GM12874 (cell line): ENCODE measurements at regions not wholly inside any gene's neighbourhood (a gene's known extent, or its start where the extent isn't known, plus 50 kb on each side); places are given as distances from the start of the nearest gene placed in this dataset.

Source experiments
- TF ChIP-seq, protein P1 (sequence below): IDR thresholded peaks from 2 replicates; pipeline ENCODE4 v1.5.1; 2011; ENCODE audit warnings: low read depth, mild to moderate bottlenecking, control low read depth, low read length, moderate library complexity; ENCODE audit not compliant: insufficient read depth

DNA sequence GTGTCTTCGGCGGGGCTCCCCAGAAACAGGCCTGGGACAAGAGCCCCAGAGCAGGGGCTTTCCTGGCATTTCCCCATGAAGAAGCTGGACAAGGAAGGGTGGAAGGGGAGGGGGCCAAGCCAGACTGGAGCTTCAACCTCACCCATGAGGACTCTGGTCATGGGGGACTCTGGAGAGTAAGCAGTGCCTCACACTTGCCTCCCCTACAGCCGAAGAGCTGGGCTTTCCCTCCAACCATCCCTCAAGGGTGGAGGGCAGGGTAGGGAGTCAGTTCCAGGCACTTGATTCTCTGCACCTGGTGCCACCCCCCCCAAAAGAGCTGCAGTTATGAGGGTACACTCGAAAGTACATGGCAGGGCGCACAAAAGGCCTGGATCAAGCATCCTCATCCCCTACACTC, 246.6 kb downstream of the TFCP2L1 start:
- TF ChIP-seq, protein P1, sequence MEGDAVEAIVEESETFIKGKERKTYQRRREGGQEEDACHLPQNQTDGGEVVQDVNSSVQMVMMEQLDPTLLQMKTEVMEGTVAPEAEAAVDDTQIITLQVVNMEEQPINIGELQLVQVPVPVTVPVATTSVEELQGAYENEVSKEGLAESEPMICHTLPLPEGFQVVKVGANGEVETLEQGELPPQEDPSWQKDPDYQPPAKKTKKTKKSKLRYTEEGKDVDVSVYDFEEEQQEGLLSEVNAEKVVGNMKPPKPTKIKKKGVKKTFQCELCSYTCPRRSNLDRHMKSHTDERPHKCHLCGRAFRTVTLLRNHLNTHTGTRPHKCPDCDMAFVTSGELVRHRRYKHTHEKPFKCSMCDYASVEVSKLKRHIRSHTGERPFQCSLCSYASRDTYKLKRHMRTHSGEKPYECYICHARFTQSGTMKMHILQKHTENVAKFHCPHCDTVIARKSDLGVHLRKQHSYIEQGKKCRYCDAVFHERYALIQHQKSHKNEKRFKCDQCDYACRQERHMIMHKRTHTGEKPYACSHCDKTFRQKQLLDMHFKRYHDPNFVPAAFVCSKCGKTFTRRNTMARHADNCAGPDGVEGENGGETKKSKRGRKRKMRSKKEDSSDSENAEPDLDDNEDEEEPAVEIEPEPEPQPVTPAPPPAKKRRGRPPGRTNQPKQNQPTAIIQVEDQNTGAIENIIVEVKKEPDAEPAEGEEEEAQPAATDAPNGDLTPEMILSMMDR, result no peak

GRCh38 chr2:121038891-121039616, 245.9 kb downstream of the TFCP2L1 start:
- TF ChIP-seq, protein P1, result no peak

- TF ChIP-seq, protein P1, result no peak
These were observed 245.3 kb downstream of the TFCP2L1 start for GRCh38 chr2:121039679-121040078.

- TF ChIP-seq, protein P1, result no peak
These were observed 243.5 kb downstream of the TFCP2L1 start for GRCh38 chr2:121041516-121041915.

DNA sequence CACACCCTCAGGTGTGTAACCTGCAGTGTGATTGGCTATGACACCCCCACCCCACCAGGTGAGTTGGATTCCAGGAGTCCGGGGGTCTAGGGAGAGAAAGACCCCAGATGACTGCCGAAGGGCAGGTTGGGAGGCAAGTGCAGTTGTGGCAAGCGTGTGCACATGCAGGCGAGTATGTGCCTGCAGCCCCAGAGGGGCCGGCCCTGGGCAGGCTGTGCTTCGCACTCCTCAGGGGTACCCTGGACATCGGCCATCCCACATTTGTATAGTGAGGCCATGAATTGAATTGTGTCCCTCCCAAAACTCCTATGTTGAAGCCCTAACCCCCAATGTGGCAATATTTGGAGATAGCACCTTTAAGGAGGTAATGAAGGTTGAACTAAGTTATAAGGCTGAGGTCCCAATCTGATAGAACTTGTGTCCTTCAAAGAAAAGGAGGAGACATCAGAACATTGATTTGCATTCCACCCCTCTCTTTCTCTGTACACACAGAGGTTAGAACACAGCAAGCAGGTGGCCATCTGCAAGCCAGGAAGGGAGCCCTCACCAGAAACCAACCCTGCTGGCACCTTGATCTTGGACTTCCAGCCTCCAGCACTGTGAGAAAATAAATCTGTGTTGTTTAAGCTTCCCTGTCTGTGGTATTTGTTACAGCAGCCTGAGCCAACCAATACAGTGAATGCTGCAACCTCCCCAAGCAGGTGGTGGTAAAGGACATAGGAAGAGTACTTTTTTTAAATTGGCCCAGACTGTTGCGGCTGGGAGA, 241.8 kb downstream of the TFCP2L1 start:
- TF ChIP-seq, protein P1, result no peak

DNA sequence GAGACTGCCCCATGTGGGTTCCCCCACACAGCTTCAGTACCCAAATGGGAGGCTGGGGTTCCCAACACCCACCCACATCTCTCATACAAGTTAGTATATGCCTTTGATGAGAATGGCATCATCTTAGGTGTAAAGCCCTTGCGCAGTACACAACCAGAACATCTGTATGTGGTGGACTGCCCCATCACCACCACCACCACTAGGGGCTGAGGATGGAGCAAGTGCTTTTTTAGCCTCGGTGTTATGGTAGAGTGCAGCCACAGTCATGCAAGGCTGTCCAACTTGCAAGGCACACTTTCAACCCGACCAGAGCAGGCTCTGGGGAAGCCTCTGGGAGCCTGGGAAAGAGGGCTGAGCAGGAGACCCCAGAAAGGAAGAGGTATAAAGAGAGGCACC, 241.2 kb downstream of the TFCP2L1 start:
- TF ChIP-seq, protein P1, result no peak

GRCh38 chr2:121044412-121044811, 240.6 kb downstream of the TFCP2L1 start:
- TF ChIP-seq, protein P1, result 0 out of 2 replicates have a peak, but pooled peaks have one; percentile 2
